Coronary artery (tissue), 2 donors: ENCODE measurements at regions not wholly inside any gene's neighbourhood (a gene's known extent, or its start where the extent isn't known, plus 50 kb on each side); places are given as distances from the start of the nearest gene placed in this dataset.

Experiments used
- DNase-seq: peaks from one replicate; pipeline ENCODE4 v3.0.0-alpha.2; 2017; ENCODE audit warnings: low spot score
- H3K27ac ChIP-seq, 2 donors: fragments of 200-600 bp; sonication (generic); one replicate each; pipeline ENCODE4 v1.5.1; 2016 to 2019
- H3K4me3 ChIP-seq: fragments of 200-600 bp; sonication (generic); 2 replicates; pipeline ENCODE4 v1.5.1; 2016; ENCODE audit warnings: mild to moderate bottlenecking, moderate library complexity
- TF ChIP-seq, protein P1 (sequence below): fragments of 200-600 bp; sonication (generic); IDR thresholded peaks from one replicate; pipeline ENCODE4 v1.5.1; 2019; ENCODE audit warnings: antibody characterized with exemption

- no peak overlapping the region for H3K27ac ChIP-seq
- H3K4me3 ChIP-seq = no peak overlapping the region
- TF ChIP-seq, protein P1, sequence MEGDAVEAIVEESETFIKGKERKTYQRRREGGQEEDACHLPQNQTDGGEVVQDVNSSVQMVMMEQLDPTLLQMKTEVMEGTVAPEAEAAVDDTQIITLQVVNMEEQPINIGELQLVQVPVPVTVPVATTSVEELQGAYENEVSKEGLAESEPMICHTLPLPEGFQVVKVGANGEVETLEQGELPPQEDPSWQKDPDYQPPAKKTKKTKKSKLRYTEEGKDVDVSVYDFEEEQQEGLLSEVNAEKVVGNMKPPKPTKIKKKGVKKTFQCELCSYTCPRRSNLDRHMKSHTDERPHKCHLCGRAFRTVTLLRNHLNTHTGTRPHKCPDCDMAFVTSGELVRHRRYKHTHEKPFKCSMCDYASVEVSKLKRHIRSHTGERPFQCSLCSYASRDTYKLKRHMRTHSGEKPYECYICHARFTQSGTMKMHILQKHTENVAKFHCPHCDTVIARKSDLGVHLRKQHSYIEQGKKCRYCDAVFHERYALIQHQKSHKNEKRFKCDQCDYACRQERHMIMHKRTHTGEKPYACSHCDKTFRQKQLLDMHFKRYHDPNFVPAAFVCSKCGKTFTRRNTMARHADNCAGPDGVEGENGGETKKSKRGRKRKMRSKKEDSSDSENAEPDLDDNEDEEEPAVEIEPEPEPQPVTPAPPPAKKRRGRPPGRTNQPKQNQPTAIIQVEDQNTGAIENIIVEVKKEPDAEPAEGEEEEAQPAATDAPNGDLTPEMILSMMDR = no peak
- no peak for DNase-seq
These were observed 195.0 kb downstream of the MYCN start for GRCh38 chr2:16135196-16135912.

DNA sequence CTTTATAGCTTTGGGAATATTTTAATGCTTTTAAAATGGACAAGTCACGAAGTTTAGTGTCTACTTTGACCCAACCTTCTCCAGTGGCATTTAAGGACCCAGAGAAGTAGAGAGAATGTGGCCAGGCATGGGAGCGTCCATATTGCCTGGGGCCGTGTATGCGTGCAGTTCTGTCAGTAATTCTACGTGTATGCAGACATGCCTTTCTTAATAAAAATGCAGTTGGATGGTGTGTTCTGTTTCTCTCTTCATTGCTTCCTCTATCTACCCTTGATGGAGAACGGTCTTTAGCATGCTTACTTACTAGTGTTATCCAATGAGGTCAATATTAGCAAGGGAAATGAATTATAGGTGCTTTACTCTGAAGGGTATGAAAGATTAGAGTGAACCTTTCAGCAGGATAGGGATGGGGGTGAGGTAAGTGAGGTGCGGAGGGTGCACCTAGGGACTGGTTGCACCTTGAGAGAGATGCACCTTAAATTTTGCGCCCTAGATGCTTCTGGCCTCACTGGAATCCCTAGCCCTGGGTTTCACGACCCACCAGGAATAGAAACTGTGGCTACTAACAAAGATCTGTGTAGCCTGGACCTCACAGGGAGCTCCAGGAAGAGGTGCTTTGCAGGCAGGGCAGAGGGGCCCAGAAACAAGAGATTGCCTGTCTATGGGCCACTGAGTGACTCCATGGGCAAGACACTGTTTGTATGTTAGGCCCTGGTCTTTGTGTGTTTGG is 194.3 kb downstream of the MYCN start:
- Histone ChIP-seq H3K4me3 (no peak overlapping the region), H3K27ac (no peak overlapping the region)
- DNase-seq = no peak
- TF ChIP-seq, protein P1 = no peak

DNA sequence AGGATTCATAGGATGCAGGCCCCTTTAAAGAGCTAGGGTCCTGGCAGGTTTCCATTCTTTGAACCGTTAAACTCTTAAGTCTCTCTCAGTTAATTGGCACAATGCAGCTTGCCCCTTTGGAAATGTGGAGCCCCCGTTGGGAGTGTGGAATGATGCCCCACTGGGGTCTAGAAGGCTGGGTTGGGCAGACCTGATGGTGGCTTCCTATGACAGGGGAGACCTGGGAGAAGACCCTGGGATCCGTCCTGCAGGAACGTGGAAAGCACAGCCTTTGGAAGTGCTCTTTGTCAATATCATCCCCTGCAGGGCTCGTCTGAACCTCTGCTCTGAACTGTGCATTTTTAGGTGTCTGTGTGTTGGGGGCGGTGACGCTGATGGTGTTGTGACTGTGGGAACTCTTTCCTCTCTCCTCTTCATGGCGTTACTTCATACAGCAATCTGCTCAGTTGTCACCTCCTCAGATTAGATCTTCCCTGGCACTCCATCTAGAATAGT is 190.6 kb downstream of the MYCN start:
- H3K27ac ChIP-seq = no peak overlapping the region
- no peak for DNase-seq
- TF ChIP-seq, protein P1 = no peak
- H3K4me3 ChIP-seq = no peak overlapping the region

GRCh38 chr2:16130541-16130880 is 190.2 kb downstream of the MYCN start:
- Histone ChIP-seq H3K27ac (no peak overlapping the region), H3K4me3 (no peak overlapping the region)
- DNase-seq = no peak
- TF ChIP-seq, protein P1 = no peak

DNA sequence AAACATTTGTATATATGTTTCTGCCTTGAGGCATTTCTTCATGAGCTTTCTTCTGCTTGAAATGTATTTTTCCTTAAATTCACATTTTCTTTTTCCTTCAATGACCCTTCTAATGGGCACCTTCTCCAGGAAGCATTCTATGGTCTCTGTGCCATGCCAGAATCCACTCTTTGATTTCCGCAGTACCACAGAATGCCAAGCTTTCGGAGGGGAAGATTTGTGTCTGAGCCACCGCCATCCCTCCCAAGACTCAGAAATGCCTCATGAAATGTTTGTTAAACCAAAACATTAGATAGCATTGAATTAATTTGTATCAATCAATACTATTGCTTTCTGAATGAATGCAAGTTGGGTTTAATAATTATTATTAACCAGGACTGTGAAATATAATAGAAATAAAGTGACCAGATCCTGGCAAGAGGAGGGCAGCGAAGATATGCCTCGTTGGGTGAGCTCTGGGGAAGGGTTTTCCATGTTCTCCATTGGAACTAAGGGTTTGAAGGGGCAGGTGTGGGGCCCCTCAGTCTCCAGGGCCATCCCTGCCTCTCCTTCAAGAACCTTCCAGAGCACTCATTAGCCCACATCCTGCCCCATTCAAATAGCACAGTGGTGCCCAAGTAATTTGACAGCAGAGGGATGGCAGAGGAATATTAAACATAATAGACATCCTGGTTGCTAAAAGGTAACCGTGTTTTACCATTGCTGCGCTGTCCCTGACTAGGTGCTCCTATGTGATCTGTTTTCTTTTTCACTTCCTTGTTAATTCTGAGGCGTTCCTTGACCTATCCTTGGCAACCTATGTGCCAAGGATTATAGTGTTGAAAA is 189.6 kb downstream of the MYCN start:
- H3K27ac ChIP-seq = no peak overlapping the region
- no peak overlapping the region for H3K4me3 ChIP-seq
- DNase-seq = no peak
- TF ChIP-seq, protein P1 = no peak

DNA sequence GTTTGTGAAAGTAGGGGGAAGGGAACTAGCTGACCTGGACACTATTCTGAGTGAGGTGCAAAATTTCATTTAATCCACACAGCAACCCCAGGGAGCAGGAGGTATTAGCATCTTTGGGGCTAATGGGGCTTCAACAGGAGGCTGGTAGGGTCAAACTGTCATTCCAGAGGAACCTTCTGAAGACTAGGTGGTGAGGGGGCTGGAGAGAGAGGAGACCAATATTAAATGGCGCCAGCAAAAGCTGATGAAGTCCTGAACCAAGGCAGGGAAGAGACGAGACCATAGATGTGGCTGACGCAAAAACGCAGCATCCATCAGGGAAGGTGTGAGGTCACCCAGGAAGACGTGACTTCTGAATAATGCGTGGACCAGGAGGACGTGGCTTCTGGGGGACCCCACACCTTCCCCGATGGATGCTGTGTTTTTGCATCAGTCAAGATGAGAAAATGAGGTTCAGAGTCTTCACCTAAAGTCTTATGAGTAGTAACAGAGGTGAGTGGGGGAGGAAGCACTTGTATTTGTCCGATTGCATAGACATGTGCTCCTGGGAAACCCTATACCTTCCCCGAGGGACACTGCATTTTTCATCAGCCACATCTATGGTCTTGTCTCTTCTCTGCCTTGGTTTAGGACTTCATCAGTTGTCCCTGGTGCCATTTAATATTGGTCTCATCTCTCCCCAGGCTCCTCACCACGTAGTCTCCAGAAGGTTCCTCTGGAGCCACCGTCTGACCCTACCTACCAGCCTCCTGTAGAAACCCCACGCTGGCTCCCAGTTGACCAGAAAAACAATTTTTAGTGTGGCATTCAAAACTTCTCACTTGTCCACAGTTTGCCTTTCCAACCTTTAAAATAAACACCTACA is 188.6 kb downstream of the MYCN start:
- no peak for DNase-seq
- TF ChIP-seq, protein P1 = no peak
- Histone ChIP-seq H3K4me3 (no peak overlapping the region), H3K27ac (no peak overlapping the region)
